Stimulated activated CD4-positive, alpha-beta T cell treated with anti-CD3 and anti-CD28 coated beads, Interleukin-4, amount 100 ng/mL, for 4 hours (primary cell): ENCODE measurements at regions not wholly inside any gene's neighbourhood (a gene's known extent, or its start where the extent isn't known, plus 50 kb on each side); places are given as distances from the start of the nearest gene placed in this dataset.
A peak's percentile ranks its signal among the peaks of the same experiment; 100 is the strongest.
"Not testable (repeated sequence)": the region's sequence is repeated elsewhere in the genome, so short reads cannot be mapped to it uniquely, and the experiment has no call there.

ENCODE experiments used
- DNase-seq, 2 experiments: peaks; one replicate each; pipeline ENCODE4 v3.0.0-alpha.2; 2020

DNA sequence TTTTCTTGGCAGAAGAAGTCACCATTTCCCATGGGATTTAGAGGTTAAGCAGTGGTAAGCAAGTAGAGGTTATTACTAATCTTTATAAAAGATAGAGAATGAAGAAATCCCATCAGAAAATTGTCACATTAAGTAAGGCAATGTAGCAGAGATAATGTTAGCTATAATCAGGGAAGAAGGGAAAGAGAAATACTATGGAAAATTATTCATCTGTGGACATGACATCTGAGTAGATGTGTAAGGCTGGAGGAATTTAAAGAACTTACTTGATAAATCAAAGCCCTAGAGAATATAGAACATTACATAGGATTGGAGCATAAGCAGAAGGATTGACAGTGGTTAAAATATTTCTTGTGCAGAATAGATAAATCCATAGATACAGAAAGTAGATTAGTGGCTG lies 553.1 kb upstream of the CBLB start:
- DNase-seq, result no peak

GRCh38 chr3:106423321-106424225 lies 554.8 kb upstream of the CBLB start:
- no peak for DNase-seq

DNA sequence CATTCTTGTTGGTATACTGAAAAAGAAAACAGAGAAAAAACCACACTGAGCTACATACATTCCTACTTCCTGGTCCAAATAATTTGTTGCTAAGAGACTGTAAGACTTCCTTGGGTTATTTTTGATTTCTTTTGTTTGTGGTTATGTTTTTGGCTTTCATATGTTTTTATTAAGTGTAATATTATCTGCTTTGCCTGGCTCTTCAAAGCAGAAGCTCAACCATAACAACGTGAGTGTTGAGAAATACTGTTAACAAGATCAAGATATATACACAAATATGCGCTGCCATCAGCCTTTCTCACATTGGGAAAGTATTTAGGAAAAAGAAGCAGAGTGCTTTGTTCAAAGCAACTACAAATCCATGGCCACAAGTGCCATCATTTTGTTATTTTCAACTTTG lies 556.2 kb upstream of the CBLB start:
- DNase-seq, result no peak

GRCh38 chr3:106425916-106426315 lies 557.1 kb upstream of the CBLB start:
- DNase-seq, result no peak

DNA sequence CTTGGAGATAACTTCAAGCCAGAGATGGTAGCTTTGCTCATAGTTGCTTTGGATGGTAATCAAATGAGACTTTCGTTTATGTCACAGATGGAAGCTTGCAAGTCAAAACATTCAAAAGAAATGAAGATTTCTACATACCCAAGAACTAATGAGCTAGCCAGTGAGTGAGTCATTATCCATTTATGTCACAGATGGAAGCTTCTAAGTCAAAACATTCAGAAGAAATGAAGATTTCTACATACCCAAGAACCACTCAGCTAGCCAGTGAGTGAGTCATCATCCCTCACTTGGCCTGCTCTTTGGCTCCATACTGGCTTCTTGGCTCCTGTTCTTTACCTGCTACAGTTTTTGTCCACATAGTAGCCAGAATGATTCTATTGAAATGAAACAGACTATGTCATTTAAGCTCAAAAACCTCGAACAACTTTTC lies 559.8 kb upstream of the CBLB start:
- no peak for DNase-seq

- no peak for DNase-seq
Observed at GRCh38 chr3:106431721-106432120, 562.9 kb upstream of the CBLB start.

GRCh38 chr3:106435899-106436453 lies 567.2 kb upstream of the CBLB start:
- DNase-seq, result no peak

DNA sequence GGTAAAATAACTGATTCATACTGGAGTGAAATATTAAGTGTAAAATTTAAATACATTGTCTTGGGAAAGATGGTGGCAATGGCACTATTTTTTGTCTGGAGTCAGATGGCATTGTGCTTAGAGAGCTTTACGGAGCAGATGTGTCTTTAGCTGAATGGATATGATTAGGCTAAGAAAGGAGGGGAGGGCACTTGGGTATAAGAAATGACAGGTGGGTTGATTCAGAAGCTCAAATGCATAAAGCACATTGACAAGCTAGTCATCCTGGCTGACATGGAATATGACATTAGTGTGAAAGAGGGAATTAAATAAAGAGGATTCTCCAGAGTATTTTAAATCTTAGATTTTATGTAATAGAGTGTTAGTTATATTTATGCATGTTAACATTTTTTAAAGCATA lies 570.1 kb upstream of the CBLB start:
- DNase-seq, result no peak

DNA sequence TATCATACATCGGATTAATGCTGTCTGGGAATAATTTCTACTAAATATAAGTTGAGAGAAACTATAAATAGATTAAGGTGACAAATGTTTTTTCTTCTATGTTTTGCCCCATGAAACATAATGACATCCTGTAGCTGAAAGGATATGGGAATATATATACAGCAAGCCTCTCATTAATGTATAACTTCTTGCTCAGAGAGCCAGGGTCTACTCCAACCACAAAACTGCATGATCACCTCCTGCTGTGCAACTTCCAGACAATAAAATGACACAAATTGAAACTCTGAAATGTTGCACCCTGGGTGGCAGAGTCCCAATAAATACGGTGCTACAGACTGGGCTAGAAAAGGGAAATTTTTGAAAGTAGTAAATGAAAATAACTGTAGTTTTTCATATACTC lies 571.9 kb upstream of the CBLB start:
- no peak for DNase-seq

DNA sequence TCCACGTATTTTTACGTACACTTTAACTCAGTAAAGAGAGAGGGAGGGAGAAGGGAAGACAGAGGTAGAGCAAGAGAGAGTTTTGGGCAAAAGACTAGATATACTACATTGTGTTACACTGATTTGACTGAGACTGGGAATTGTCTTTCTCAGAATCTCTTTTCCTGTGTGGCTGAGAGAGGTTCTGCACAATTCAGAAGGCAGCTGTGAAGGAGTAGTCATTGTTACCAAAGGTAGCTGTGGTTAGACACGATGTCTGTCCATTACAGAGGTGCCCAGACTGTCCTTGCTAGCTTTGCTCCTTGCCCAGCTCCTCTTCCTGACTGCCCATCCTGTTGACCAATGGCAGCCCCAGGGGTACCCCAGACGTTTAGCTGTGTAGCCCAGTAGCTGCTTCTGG lies 577.5 kb upstream of the CBLB start:
- DNase-seq, result no peak

DNA sequence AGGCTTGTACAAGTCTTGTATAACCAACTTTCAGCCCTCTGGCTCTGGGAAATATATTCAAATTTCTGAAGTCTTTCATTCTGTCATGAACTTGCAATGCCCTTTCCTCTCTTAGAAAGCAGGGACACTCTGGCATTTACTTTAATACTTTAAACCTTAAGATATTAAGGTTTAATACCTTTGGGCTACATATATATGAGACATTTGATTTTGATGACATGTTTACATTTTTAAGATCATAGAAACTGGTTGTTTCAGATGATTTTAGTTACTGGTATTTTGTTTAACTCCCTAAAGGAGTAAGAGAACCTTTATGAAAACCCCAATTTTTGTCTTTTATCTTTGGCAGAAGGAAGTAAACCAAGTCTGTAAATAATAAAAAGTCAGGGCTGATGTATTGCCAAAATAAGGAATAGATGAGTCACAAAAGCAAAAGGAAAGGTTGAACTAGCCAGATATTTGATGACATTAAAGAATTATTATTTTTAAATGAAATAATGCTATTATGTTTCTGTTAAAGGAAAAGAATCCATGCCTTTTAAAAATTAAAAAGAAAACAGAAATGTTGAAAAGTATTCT lies 579.0 kb upstream of the CBLB start:
- no peak for DNase-seq

- not testable (repeated sequence) for DNase-seq
Observed at GRCh38 chr3:106448372-106448966, 579.7 kb upstream of the CBLB start.

GRCh38 chr3:106452096-106452495 lies 583.3 kb upstream of the CBLB start:
- DNase-seq, result no peak

- no peak for DNase-seq
Observed at GRCh38 chr3:106454497-106454896, 585.7 kb upstream of the CBLB start.

- peak in 1 of 2 experiments; percentile 12 for DNase-seq
Observed at GRCh38 chr3:106457281-106458180, 588.7 kb upstream of the CBLB start.

DNA sequence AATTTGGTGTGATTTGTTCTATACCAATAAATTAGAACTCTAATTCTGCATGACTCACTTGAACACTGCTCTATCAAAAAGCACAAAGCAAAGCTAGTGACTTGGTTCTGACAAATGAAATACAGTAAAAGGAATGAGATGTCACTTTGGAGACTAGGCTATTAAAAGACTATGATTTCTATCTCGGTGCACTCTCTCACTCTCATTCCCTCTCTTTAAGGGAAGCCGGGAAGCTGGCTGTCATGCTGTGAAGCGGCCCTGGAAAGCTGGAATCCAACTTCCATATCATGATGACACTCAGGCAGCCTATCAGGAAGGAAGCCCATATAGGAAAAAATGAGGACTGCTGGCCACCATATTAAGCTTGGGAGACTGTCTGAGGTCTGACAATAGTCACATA lies 590.1 kb upstream of the CBLB start:
- DNase-seq, result no peak

- no peak for DNase-seq
Observed at GRCh38 chr3:106466881-106467280, 598.1 kb upstream of the CBLB start.

DNA sequence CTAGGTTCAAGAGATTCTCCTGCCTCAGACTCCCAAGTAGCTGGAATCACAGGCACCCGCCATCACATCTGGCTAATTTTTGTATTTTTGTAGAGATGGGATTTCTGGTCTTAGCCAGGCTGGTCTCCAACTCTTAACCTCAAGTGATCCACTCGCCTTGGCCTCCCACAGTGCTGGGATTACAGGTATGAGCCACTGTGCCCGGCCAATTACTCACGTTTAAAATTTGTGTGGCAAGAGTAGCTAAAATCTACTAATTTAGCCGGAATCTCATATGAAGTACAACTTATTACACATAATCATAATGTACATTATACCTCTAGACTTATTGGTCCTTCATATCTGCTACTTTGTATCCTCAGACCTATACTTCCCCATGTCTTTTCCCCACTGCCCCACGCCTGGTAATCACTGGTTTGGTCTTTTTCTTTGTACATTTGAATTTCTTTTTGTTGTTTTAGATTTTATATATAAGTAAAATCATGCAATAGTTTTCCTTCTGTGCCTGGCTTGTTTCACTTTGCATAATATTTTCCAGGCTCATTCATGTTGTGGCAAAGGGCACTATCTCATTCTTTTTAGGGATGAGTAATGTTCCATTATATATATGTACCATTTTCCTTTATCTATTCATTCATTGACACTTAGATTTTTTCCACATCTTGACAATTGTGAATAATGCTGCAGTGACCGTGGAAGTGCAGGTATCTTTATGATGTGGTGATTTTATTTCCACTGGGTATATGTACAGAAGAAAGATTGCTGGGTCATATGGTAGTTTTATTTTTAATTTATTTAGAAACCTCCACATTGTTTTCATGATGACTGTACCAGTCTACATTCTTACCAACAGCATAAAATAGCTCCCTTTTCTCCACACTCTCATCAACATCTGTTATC lies 605.0 kb upstream of the CBLB start:
- DNase-seq, result no peak

DNA sequence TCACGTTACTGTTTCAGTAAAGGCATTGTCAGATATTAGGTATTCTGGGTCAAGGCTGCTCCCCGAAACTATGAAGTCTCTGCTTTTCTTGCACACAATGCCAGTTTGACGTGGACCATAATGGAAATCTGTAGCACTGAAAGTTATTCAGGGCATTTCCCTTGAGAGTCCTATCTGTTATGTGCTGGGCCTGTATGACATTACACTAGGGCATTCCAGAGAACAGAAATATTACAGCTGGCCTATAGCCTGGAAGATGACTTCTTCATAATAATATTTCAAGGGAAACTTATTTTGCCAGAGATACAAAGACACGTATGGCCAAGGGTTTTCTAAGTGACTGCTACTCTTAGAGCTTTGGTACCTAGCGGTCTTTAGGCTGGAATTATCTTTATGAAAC lies 613.6 kb upstream of the CBLB start:
- no peak for DNase-seq

DNA sequence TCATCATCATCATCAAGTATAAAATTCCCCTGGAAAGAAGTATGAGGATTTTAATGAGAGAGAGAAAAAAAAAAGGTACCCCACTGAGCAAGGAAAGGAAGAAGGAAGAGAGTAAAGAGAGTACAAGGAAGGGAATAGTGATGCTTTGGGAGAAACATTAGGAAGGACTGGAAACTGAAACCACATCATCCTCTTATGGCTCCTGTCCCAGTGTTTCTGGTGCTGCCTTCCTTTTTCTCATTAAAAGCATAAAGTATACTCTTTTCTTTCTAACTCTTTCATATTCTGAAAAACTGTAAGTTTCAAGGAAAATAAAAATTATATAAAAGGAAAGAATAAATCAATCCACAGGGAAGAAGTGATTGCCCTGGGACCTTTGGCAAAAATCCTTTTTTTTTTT lies 616.4 kb upstream of the CBLB start:
- no peak for DNase-seq

DNA sequence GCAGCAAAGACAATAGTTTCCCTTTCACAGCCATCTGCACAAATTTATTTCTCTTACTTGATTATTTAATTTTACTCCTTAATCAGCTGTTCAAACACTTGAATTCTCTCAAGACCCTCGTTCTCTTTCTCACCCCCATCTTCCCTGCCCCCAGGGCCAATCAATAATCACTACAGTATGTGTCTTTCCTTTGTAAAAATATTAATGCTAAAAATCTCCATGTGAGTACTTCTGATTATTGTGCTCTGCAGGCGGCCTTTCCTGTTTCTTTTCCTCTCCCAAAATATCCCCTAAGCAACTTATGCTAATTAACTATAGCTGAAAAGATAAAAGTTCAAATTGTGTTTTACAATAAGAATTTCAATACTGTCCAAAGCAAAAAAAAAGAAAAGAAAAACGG lies 617.0 kb upstream of the CBLB start:
- no peak for DNase-seq
